SK-N-MC (cell line): ENCODE measurements at regions not wholly inside any gene's neighbourhood (a gene's known extent, or its start where the extent isn't known, plus 50 kb on each side); places are given as distances from the start of the nearest gene placed in this dataset.
A peak's percentile ranks its signal among the peaks of the same experiment; 100 is the strongest.

ENCODE experiments used
- DNase-seq: peaks from one replicate; pipeline ENCODE4 v3.0.0-alpha.2; 2011; ENCODE audit warnings: low read depth, low spot score
- H3K27ac ChIP-seq: fragments of 200-600 bp; sonication (generic); 2 replicates; pipeline ENCODE4 v1.5.1; 2016; ENCODE audit warnings: mixed run types
- H3K36me3 ChIP-seq: fragments of 200-600 bp; sonication (generic); 2 replicates; pipeline ENCODE4 v1.6.1; 2017; ENCODE audit warnings: antibody characterized with exemption, low read length, mixed read lengths; ENCODE audit not compliant: insufficient read depth
- H3K4me3 ChIP-seq: fragments of 200-600 bp; sonication (generic); 2 replicates; pipeline ENCODE4 v1.5.1; 2016
- H3K9ac ChIP-seq: fragments of 200-600 bp; sonication (generic); 2 replicates; pipeline ENCODE4 v1.8.0; 2017; ENCODE audit warnings: mixed run types, mixed read lengths; ENCODE audit not compliant: insufficient read length
- H3K9me3 ChIP-seq: fragments of 200-600 bp; sonication (generic); 2 replicates; pipeline ENCODE4 v1.6.1; 2017; ENCODE audit warnings: low read depth, mild to moderate bottlenecking, antibody characterized with exemption, low read length, moderate library complexity, mixed read lengths
- EZH2 ChIP-seq: fragments of 200-600 bp; sonication (generic); IDR thresholded peaks from one replicate; pipeline ENCODE4 v1.6.1; 2017; ENCODE audit warnings: antibody characterized with exemption
- FOXP2 ChIP-seq: optimal IDR thresholded peaks from 2 replicates; pipeline ENCODE3; 2011; ENCODE audit warnings: mild to moderate bottlenecking, moderate library complexity; ENCODE audit not compliant: insufficient read depth; ENCODE audit errors: extremely low read length, control extremely low read depth
- POLR2AphosphoS5 ChIP-seq: IDR thresholded peaks from 2 replicates; pipeline ENCODE4 v1.6.1; 2012; ENCODE audit warnings: mild to moderate bottlenecking, low read depth, low read length, borderline replicate concordance

DNA sequence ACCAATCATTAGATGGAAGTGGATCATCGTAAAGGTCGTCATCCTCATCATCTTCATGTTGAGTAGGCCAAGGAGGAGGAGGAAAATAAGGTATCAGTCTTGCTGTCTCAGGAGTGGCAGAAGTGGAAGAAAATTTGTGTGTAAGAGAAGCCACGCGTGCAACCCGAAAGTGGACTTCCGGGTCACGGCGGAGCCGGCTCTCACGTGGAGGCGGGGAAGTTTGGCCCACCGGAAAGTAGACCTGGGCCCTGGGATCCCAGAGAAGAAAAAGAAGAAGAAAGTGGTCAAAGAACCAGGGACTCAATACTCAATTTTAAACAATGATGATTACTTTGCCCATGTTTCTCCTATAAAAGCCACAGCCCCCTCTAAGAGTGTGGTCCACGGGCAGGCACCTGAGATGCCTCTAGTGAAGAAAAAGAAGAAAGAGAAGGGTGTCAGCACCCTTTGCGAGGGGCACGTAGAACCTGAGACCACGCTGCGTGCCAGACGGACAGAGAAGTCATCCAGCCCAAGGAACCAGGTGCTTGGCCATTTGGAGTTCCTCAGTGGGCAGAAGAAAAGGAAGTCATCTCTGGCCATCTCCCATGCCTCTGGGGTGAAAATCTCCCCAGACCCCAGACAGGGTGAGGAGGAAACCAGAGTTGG lies 365.8 kb downstream of the BCAT1 start:
- Histone ChIP-seq H3K36me3 (no peaks in the 10 kb centered on the region), H3K27ac (no peak overlapping the region), H3K4me3 (no peak overlapping the region), H3K9me3 (no peaks in the 10 kb centered on the region), H3K9ac (no peak overlapping the region)
- no peak for DNase-seq
- TF ChIP-seq EZH2 (no peak), FOXP2 (no peak), POLR2AphosphoS5 (no peak)

DNA sequence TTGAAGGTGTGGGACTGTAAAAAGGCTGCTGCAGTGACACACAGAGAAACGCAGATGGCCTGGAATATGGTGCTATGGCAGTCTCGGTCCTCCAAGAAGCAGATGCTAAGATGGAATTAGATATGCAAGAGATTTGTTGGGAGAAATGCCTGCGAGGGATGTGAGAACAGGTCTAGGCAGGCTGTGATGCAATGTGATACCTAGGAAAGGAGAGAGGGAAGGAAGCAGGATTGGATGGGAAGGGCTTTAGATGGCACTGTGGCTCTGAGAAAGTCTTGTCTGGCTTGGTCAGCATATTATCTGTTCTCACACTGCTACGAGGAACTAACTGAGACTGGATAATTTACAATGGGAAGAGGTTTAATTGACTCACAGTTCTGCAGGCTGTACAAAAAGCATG lies 374.4 kb downstream of the BCAT1 start:
- Histone ChIP-seq H3K36me3 (no peaks in the 10 kb centered on the region), H3K9me3 (no peaks in the 10 kb centered on the region), H3K4me3 (no peak overlapping the region), H3K9ac (no peak overlapping the region), H3K27ac (no peak overlapping the region)
- DNase-seq, result no peak
- TF ChIP-seq FOXP2 (no peak), EZH2 (no peak), POLR2AphosphoS5 (no peak)

DNA sequence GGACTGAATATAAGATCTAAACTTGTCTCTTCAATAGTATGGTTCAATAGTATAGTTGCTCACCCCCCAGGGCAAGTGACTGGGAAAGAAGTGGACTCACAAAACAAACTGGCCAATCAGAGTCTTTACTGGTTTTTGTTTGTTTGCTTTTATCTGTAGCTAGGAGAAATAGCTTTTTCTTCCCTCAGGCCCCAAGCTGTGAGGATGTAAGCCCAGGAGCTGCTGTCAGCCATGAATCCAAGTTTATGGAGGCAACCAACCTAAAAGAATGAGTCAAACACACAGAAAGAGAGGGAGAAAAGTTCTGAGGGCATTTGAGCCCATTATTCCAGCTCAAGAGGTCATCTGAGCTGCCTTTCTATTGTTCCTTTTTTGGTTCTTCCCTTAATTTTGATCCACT lies 375.3 kb downstream of the BCAT1 start:
- Histone ChIP-seq H3K36me3 (no peaks in the 10 kb centered on the region), H3K27ac (no peak overlapping the region), H3K9ac (no peak overlapping the region), H3K4me3 (no peak overlapping the region), H3K9me3 (no peaks in the 10 kb centered on the region)
- TF ChIP-seq POLR2AphosphoS5 (no peak), FOXP2 (no peak)
- no peak for DNase-seq

DNA sequence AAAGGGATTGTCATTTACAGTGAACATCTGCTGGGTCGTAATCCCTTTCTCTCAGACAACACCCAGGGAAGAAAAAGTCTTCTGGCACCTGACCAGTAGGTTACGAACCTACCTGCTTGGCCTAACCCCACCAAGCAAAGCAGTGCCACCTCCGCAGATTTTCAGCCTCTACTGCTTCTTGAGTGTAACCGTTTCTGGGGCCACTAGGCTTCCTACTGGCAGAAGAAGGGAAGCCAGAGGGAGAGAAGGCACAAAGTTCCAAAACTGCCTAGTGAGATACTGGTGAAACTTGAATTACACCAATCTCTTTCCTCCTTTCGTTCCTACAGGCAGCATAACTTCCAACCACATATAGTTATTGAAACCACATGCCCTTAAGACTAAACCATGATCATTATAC lies 383.6 kb downstream of the BCAT1 start:
- no peak for DNase-seq
- TF ChIP-seq FOXP2, result no peak
- TF ChIP-seq POLR2AphosphoS5, result no peak
- TF ChIP-seq EZH2, result no peak
- Histone ChIP-seq H3K4me3 (no peak overlapping the region), H3K36me3 (no peaks in the 10 kb centered on the region), H3K9ac (no peak overlapping the region), H3K9me3 (no peaks in the 10 kb centered on the region), H3K27ac (no peak overlapping the region)

GRCh38 chr12:24562771-24563431 lies 386.0 kb downstream of the BCAT1 start:
- no peak overlapping the region for H3K9ac ChIP-seq
- no peak for DNase-seq
- H3K27ac ChIP-seq, result no peak overlapping the region
- no peaks in the 10 kb centered on the region for H3K36me3 ChIP-seq
- H3K9me3 ChIP-seq, result no peaks in the 10 kb centered on the region
- peak overlapping the region; percentile 81 for H3K4me3 ChIP-seq
- no peak for TF ChIP-seq POLR2AphosphoS5
- no peak for TF ChIP-seq EZH2
- TF ChIP-seq FOXP2, result no peak

DNA sequence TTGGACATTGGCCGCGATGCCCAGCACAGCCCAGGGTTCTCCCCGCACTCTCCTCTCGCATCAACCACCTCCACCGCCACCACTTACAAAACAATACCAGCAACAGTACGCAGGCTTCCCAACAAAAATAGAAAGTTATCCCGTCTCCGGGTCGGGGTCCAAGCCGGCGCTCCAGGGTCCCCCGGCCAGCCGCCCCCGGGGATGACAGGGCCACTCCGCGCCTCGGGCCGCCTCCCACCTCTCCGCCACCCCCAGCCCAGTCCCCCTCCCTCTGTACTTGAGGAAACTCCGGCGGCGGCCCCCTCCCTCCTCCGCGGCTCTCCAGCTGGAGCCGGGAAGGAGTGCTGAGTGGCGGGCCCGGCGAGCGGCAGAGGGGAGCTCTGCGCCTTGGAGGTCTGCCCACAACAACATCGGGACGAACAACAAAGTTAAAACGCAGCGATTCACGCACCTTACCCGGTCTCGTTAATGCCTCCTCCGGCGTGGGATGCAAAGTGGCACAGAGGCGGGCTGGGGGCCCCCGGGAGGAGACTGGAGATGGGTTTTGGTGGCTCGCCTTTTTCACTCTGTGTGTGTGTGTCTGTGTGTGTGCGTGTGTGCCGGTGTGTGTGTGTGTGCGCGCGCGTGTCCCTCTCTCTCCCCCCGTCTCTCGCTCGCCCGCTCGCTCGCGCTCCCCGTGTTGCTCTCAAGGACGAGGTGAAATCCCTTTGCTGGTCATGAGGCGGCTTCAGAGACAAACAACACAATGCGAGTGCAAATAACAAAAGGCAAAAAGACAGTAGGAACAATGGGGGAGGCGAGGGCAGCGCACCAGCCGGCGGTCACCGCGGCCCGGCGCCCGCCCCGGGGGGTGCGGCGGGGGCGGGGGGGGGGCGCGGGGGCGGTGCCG lies 386.8 kb downstream of the BCAT1 start:
- no peak for DNase-seq
- TF ChIP-seq FOXP2, result no peak
- no peak for TF ChIP-seq EZH2
- no peak for TF ChIP-seq POLR2AphosphoS5
- Histone ChIP-seq H3K36me3 (no peaks in the 10 kb centered on the region), H3K27ac (no peak overlapping the region), H3K9ac (no peak overlapping the region), H3K9me3 (no peaks in the 10 kb centered on the region), H3K4me3 (peak overlapping the region; percentile 81)

GRCh38 chr12:24561411-24561871 lies 387.5 kb downstream of the BCAT1 start:
- TF ChIP-seq EZH2 (no peak), POLR2AphosphoS5 (no peak), FOXP2 (no peak)
- no peak overlapping the region for H3K27ac ChIP-seq
- no peak overlapping the region for H3K9ac ChIP-seq
- H3K9me3 ChIP-seq, result no peaks in the 10 kb centered on the region
- peak overlapping the region; percentile 81 for H3K4me3 ChIP-seq
- H3K36me3 ChIP-seq, result no peaks in the 10 kb centered on the region
- DNase-seq, result no peak

- no peak overlapping the region for H3K9ac ChIP-seq
These were observed 388.1 kb downstream of the BCAT1 start for GRCh38 chr12:24560831-24561271.

More at GRCh38 chr12:24560831-24561271, 388.1 kb downstream of the BCAT1 start:
- H3K9me3 ChIP-seq, result no peaks in the 10 kb centered on the region
- TF ChIP-seq POLR2AphosphoS5, result no peak
- TF ChIP-seq FOXP2, result no peak
- TF ChIP-seq EZH2, result no peak
- no peaks in the 10 kb centered on the region for H3K36me3 ChIP-seq
- H3K27ac ChIP-seq, result no peak overlapping the region
- DNase-seq, result no peak
- H3K4me3 ChIP-seq, result peak overlapping the region; percentile 81
